Gastroesophageal sphincter (tissue), 3 donors: ENCODE measurements at regions not wholly inside any gene's neighbourhood (a gene's known extent, or its start where the extent isn't known, plus 50 kb on each side); places are given as distances from the start of the nearest gene placed in this dataset.

Source experiments
- POLR2A ChIP-seq, 2 donors: fragments of 450-650 bp; IDR thresholded peaks; one replicate each; pipeline ENCODE4 v1.6.1; 2017; ENCODE audit warnings: antibody characterized with exemption in 2 of 2, mild to moderate bottlenecking in 2 of 2, moderate library complexity in 1 of 2
- TF ChIP-seq, protein P1 (sequence below), 4 experiments: fragments of 200-600 bp in 2 of 4; fragments of 450-650 bp in 2 of 4; sonication (generic) in 1 of 4; IDR thresholded peaks; one replicate each; pipeline ENCODE4 v1.5.1; 2017 to 2019; ENCODE audit warnings: antibody characterized with exemption in 4 of 4, mild to moderate bottlenecking in 2 of 4, moderate library complexity in 2 of 4

DNA sequence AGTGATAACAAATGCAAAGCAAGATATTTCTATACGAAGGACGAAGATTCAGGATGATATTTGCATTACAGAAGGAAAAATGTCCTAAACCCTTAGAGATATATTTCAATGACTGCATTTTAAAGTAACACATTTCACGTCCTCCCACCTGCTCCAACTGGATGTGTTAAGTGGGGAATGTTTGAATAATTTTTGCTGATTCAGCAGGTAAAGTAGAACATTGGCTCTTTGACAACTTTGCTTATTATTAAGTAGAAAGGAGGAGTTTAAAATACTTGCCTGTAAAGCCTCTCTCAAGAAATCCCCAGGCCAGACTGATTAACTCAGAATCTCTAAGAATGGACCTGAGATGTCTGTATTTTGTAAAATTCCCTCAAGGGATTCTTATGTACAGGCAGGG is 1165.2 kb upstream of the PRKX start:
- TF ChIP-seq, protein P1, sequence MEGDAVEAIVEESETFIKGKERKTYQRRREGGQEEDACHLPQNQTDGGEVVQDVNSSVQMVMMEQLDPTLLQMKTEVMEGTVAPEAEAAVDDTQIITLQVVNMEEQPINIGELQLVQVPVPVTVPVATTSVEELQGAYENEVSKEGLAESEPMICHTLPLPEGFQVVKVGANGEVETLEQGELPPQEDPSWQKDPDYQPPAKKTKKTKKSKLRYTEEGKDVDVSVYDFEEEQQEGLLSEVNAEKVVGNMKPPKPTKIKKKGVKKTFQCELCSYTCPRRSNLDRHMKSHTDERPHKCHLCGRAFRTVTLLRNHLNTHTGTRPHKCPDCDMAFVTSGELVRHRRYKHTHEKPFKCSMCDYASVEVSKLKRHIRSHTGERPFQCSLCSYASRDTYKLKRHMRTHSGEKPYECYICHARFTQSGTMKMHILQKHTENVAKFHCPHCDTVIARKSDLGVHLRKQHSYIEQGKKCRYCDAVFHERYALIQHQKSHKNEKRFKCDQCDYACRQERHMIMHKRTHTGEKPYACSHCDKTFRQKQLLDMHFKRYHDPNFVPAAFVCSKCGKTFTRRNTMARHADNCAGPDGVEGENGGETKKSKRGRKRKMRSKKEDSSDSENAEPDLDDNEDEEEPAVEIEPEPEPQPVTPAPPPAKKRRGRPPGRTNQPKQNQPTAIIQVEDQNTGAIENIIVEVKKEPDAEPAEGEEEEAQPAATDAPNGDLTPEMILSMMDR (IDR thresholded peaks at IDR 0.05): no peak
- TF ChIP-seq POLR2A (IDR thresholded peaks at IDR 0.05): no peak
